ENCODE measurements at regions not wholly inside any gene's neighbourhood (a gene's known extent, or its start where the extent isn't known, plus 50 kb on each side); places are given as distances from the start of the nearest gene placed in this dataset.

- no peak for TF ChIP-seq CTCF (IDR thresholded peaks at IDR 0.05)
- no peak for TF ChIP-seq POLR2A (IDR thresholded peaks at IDR 0.05)
- TF ChIP-seq EP300 (IDR thresholded peaks at IDR 0.05) = no peak
Observed at GRCh38 chr10:34886906-34887642, 72.0 kb upstream of the PARD3 start.

All from tibial nerve (tissue), 4 donors.